OCI-LY3 (cell line): ENCODE measurements at regions not wholly inside any gene's neighbourhood (a gene's known extent, or its start where the extent isn't known, plus 50 kb on each side); places are given as distances from the start of the nearest gene placed in this dataset.
A peak's percentile ranks its signal among the peaks of the same experiment; 100 is the strongest.

Source experiments
- H2AFZ ChIP-seq: fragments of 200-600, 300-600 bp; shearing (Covaris generic); 2 replicates; pipeline ENCODE4 v1.6.0; 2014; ENCODE audit warnings: antibody characterized with exemption, low read depth, low read length
- H3K27ac ChIP-seq: fragments of 200-600, 300-600 bp; sonication (generic); 2 replicates; pipeline ENCODE4 v1.5.1; 2014; ENCODE audit warnings: mild to moderate bottlenecking, low read length, moderate library complexity, mixed read lengths
- H3K27me3 ChIP-seq: fragments of 200-600, 300-600 bp; sonication (generic); 2 replicates; pipeline ENCODE4 v1.6.1; 2014; ENCODE audit warnings: low read depth, low read length, mixed read lengths
- H3K36me3 ChIP-seq: fragments of 200-600, 300-600 bp; sonication (generic); replicated peaks from 2 replicates; pipeline ENCODE3; 2014; ENCODE audit warnings: low read depth, low read length, mixed read lengths
- H3K4me1 ChIP-seq: fragments of 300-600, 200-600 bp; sonication (generic); 2 replicates; pipeline ENCODE4 v1.6.1; 2014; ENCODE audit warnings: low read length, mixed read lengths
- H3K4me2 ChIP-seq: fragments of 200-600, 300-600 bp; sonication (generic); 2 replicates; pipeline ENCODE4 v1.6.1; 2014; ENCODE audit warnings: low read length, mixed read lengths
- H3K4me3 ChIP-seq: fragments of 300-600, 200-600 bp; sonication (generic); 2 replicates; pipeline ENCODE4 v1.5.1; 2014; ENCODE audit warnings: antibody characterized with exemption, mild to moderate bottlenecking, low read length, moderate library complexity
- H3K79me2 ChIP-seq: fragments of 300-600, 200-600 bp; shearing (Covaris generic); 2 replicates; pipeline ENCODE4 v1.6.1; 2014; ENCODE audit warnings: mild to moderate bottlenecking, low read length, mixed read lengths
- H3K9ac ChIP-seq: fragments of 300-600, 200-600 bp; shearing (Covaris generic); 2 replicates; pipeline ENCODE4 v1.6.0; 2014; ENCODE audit warnings: mild to moderate bottlenecking, low read length, moderate library complexity
- H3K9me3 ChIP-seq: fragments of 200-600, 300-600 bp; shearing (Covaris generic); 2 replicates; pipeline ENCODE4 v1.6.1; 2014; ENCODE audit warnings: low read length, mixed read lengths; ENCODE audit not compliant: insufficient read depth
- H4K20me1 ChIP-seq: fragments of 200-600, 300-600 bp; sonication (generic); 2 replicates; pipeline ENCODE4 v1.6.1; 2016; ENCODE audit warnings: low read length, mixed read lengths; ENCODE audit not compliant: insufficient read depth
- EZH2phosphoT487 ChIP-seq: fragments of 200-600 bp; shearing (Covaris generic); IDR thresholded peaks from 2 replicates; pipeline ENCODE4 v1.6.1; 2018; ENCODE audit warnings: antibody characterized with exemption, mixed run types, low read depth
- TF ChIP-seq, protein P1 (sequence below): fragments of 200-600, 300-600 bp; sonication (generic); IDR thresholded peaks from 2 replicates; pipeline ENCODE4 v1.5.1; 2014; ENCODE audit warnings: antibody characterized with exemption, low read length, low read depth

DNA sequence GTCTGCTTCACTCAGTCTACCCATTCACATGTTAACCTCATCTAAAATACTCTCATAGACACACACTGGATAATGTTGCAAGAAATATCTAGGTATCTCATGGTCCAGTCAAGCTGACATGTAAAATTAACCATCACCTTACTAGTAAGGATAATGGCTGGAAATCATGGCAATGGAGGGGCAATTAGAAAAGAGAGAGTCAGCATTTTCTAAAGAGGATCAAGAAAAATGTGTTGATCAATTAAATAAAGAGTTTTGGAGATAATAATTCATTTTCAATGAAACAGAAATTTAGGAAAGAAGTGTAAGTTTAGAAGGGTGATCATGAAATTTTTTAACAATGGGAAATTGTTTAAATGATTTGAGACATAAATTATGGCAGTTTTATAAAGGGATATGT lies 1914.1 kb upstream of the IGFBP7 start:
- no peak overlapping the region for H2AFZ ChIP-seq

DNA sequence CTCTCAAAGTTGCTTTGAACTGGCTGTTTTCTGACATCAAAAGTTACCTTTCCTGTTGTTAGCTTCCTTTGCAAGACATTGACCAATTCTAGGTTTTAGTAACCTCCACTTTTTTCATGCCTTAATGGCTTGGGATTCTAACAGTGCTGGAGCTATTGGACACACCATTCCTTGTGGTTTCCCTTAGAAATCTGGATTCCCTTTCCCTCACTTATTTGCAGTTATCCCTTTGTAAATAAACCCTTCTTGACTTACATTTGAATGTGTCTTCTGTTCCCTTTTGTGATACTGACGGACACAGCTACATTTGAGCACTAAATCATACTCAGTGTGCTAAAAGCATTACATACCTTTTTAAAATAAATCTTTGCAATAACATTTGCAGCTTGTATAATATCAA lies 1927.6 kb upstream of the IGFBP7 start:
- Histone ChIP-seq H3K27me3 (no peaks in the 10 kb centered on the region), H3K9me3 (no peaks in the 10 kb centered on the region), H3K36me3 (no peaks in the 10 kb centered on the region), H3K4me2 (no peak overlapping the region), H2AFZ (no peak overlapping the region), H3K4me1 (no peaks in the 10 kb centered on the region), H3K27ac (no peak overlapping the region), H3K4me3 (no peak overlapping the region), H3K9ac (no peak overlapping the region), H4K20me1 (no peaks in the 10 kb centered on the region), H3K79me2 (no peaks in the 10 kb centered on the region)
- TF ChIP-seq EZH2phosphoT487 = no peak
- TF ChIP-seq, protein P1, sequence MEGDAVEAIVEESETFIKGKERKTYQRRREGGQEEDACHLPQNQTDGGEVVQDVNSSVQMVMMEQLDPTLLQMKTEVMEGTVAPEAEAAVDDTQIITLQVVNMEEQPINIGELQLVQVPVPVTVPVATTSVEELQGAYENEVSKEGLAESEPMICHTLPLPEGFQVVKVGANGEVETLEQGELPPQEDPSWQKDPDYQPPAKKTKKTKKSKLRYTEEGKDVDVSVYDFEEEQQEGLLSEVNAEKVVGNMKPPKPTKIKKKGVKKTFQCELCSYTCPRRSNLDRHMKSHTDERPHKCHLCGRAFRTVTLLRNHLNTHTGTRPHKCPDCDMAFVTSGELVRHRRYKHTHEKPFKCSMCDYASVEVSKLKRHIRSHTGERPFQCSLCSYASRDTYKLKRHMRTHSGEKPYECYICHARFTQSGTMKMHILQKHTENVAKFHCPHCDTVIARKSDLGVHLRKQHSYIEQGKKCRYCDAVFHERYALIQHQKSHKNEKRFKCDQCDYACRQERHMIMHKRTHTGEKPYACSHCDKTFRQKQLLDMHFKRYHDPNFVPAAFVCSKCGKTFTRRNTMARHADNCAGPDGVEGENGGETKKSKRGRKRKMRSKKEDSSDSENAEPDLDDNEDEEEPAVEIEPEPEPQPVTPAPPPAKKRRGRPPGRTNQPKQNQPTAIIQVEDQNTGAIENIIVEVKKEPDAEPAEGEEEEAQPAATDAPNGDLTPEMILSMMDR = no peak

More for the DNA sequence above, 1914.1 kb upstream of the IGFBP7 start:
- no peaks in the 10 kb centered on the region for H3K9me3 ChIP-seq
- no peaks in the 10 kb centered on the region for H3K79me2 ChIP-seq
- H3K27me3 ChIP-seq = no peaks in the 10 kb centered on the region
- H3K36me3 ChIP-seq = no peaks in the 10 kb centered on the region
- no peak overlapping the region for H3K4me3 ChIP-seq
- no peak overlapping the region for H3K4me2 ChIP-seq
- H4K20me1 ChIP-seq = no peaks in the 10 kb centered on the region
- H3K4me1 ChIP-seq = no peaks in the 10 kb centered on the region
- no peak overlapping the region for H3K27ac ChIP-seq
- H3K9ac ChIP-seq = no peak overlapping the region
- TF ChIP-seq EZH2phosphoT487 = no peak
- TF ChIP-seq, protein P1 = no peak

DNA sequence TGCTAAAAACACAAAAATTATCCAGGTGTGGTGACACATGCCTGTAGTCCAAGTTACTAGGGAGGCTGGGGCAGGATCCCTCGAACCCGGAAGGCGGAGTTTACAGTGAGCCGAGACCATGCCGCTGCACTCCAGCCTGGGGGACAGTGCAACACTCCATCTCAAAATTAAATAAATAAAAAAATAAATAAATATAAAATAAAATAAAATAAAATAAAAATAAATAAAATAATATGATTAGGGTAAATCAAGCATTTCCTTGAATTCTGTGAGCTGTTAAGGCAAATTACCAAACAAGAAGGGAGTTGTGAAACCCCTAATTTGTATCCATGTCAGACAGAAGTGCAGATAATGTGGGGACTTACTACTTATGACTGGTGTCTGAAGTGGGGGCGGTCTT lies 1928.9 kb upstream of the IGFBP7 start:
- Histone ChIP-seq H2AFZ (no peak overlapping the region), H3K27me3 (no peaks in the 10 kb centered on the region), H4K20me1 (no peaks in the 10 kb centered on the region), H3K36me3 (no peaks in the 10 kb centered on the region), H3K4me3 (no peak overlapping the region), H3K27ac (no peak overlapping the region), H3K4me1 (no peaks in the 10 kb centered on the region), H3K4me2 (no peak overlapping the region), H3K79me2 (no peaks in the 10 kb centered on the region), H3K9ac (no peak overlapping the region), H3K9me3 (no peaks in the 10 kb centered on the region)
- TF ChIP-seq, protein P1 = no peak
- no peak for TF ChIP-seq EZH2phosphoT487

DNA sequence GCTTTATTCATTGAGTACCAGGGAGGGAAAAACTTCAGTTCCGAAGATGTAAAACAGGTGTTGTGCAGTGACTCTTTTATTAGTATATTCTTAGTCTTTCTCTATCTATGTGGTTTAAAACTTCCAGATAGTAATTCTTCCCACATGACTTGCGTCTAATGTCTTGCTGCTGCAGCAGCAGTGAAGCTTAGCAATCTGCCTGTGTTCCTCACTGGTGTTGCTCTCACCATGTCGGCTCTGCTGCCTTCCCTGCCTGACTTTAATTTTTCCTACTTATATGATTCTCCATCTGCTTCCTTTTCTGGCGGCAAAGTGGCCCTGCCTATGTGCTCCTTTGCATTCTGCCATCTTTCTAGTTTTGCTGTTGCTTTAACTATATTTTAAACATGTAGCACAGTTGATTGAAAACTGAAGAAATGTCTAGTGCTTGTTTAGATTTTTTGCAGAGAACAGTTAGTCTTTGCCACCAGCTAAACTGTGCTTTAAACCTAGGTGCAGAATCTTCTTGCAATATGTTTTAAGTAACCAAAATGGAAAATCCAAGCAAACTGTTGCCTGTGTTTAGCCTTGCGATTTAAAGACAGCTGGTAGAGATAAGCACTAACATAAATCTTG lies 1934.2 kb upstream of the IGFBP7 start:
- no peak for TF ChIP-seq EZH2phosphoT487
- TF ChIP-seq, protein P1 = no peak
- Histone ChIP-seq H3K79me2 (no peaks in the 10 kb centered on the region), H3K4me3 (no peak overlapping the region), H3K4me2 (peak overlapping the region; percentile 17; the same call in 1 of the 2 replicates), H3K27ac (no peak overlapping the region), H3K4me1 (no peaks in the 10 kb centered on the region), H3K36me3 (no peaks in the 10 kb centered on the region), H2AFZ (peak overlapping the region; percentile 83; the same call in 1 of the 2 replicates), H4K20me1 (no peaks in the 10 kb centered on the region), H3K9me3 (no peaks in the 10 kb centered on the region), H3K9ac (no peak overlapping the region), H3K27me3 (no peaks in the 10 kb centered on the region)
